K562 (cell line): ENCODE measurements at regions not wholly inside any gene's neighbourhood (a gene's known extent, or its start where the extent isn't known, plus 50 kb on each side); places are given as distances from the start of the nearest gene placed in this dataset.

ENCODE experiments used
- ATAC-seq: fragments of 200-7000 bp; cut with Tn5 transposase; 3 replicates; pipeline ENCODE4 v1.9.1; 2020; ENCODE audit warnings: moderate library complexity
- BruUV-seq: library from RNA; stranded (reverse); fragments of 400-500 nt; replicated peaks from 2 replicates; lab custom pipeline; 2021; lab: Mats Ljungman, UMichigan
- CTCF ChIA-PET: fragments of 300-600 bp; formaldehyde crosslinking; extraction: SDS; loops from one replicate; lab custom pipeline; 2021; ENCODE audit warnings: low intra/inter-chr PET ratio; lab: Yijun Ruan, JAX
- POLR2A ChIA-PET: fragments of 300-600, 350-650 bp; sonication (Branson Sonifier 250); formaldehyde crosslinking; extraction: SDS; loops from one replicate; lab custom pipeline; 2021; ENCODE audit warnings: antibody characterized with exemption, inconsistent platforms; lab: Yijun Ruan, JAX
- DNase-seq, 4 experiments: peaks; one replicate each; pipeline versions ENCODE4 v3.0.0 to v3.0.0-alpha.2; 2011 to 2018; ENCODE audit warnings: low spot score in 3 of 4, mixed read lengths in 3 of 4; ENCODE audit errors: extremely low read depth in 1 of 4
- FAIRE-seq: peaks from 2 replicates; lab custom pipeline; 2011; peaks lifted over from hg19 to GRCh38; lab: Jason Lieb, UNC
- H2AFZ ChIP-seq: 2 replicates; pipeline ENCODE4 v1.6.0; 2011; ENCODE audit warnings: low read depth, low read length, control low read depth, inconsistent platforms
- H3K27ac ChIP-seq: fragments of 200-600 bp; 3 replicates; pipeline ENCODE4 v1.8.0; 2011; ENCODE audit warnings: low read depth, mild to moderate bottlenecking, control low read depth, inconsistent platforms, low read length, moderate library complexity, mixed read lengths; ENCODE audit errors: extremely low read depth
- H3K27me3 ChIP-seq, 2 experiments: fragments of 300-600 bp in 1 of 2; 2 replicates in 1 of 2; 3 replicates in 1 of 2; pipeline versions ENCODE4 v1.6.0 to v1.8.0; 2011; ENCODE audit warnings: inconsistent platforms in 2 of 2, low read length in 2 of 2, mild to moderate bottlenecking in 1 of 2, mixed read lengths in 1 of 2, moderate library complexity in 1 of 2; ENCODE audit not compliant: control insufficient read depth in 2 of 2, insufficient read depth in 2 of 2
- H3K36me3 ChIP-seq: fragments of 300-600 bp; 3 replicates; pipeline ENCODE4 v1.8.0; 2011; ENCODE audit warnings: mild to moderate bottlenecking, low read length, inconsistent platforms; ENCODE audit not compliant: control insufficient read depth, insufficient read depth
- H3K4me1 ChIP-seq, 2 experiments: fragments of 200-600 bp in 1 of 2; replicated peaks in 1 of 2; 2 replicates in 1 of 2; 3 replicates in 1 of 2; pipeline versions ENCODE4 v1.5.1 to v1.8.0; 2011; ENCODE audit warnings: inconsistent platforms in 2 of 2, low read length in 2 of 2, mild to moderate bottlenecking in 1 of 2, mixed read lengths in 1 of 2, moderate library complexity in 1 of 2; ENCODE audit not compliant: control insufficient read depth in 2 of 2, insufficient read depth in 2 of 2
- H3K4me2 ChIP-seq: 2 replicates; pipeline ENCODE4 v1.6.1; 2011; ENCODE audit warnings: low read length, control low read depth, inconsistent platforms, mixed read lengths; ENCODE audit not compliant: insufficient read depth
- H3K4me3 ChIP-seq: fragments of 200-600 bp; sonication (generic), shearing (Covaris generic); 2 replicates; pipeline ENCODE4 v1.5.1; 2016; ENCODE audit warnings: control low read depth, inconsistent platforms
- H3K79me2 ChIP-seq: fragments of 200-600 bp; 3 replicates; pipeline ENCODE4 v1.8.0; 2011; ENCODE audit warnings: low read length, inconsistent platforms; ENCODE audit not compliant: control insufficient read depth, insufficient read depth
- H3K9ac ChIP-seq, 2 experiments: 2 replicates each; pipeline versions ENCODE4 v1.6.0 to v1.6.1; 2011; ENCODE audit warnings: low read depth in 2 of 2, low read length in 2 of 2, control low read depth in 1 of 2, inconsistent platforms in 1 of 2, mild to moderate bottlenecking in 1 of 2, mixed read lengths in 1 of 2; ENCODE audit not compliant: insufficient read depth in 1 of 2
- H3K9me1 ChIP-seq: one replicate; pipeline ENCODE4 v1.6.0; 2011; ENCODE audit warnings: inconsistent platforms, mild to moderate bottlenecking, low read length, moderate library complexity; ENCODE audit not compliant: control insufficient read depth, insufficient read depth
- H3K9me3 ChIP-seq: replicated peaks from 2 replicates; pipeline ENCODE4 v1.5.1; 2011; ENCODE audit warnings: low read depth, low read length, inconsistent platforms; ENCODE audit not compliant: control insufficient read depth, insufficient read depth
- H4K20me1 ChIP-seq: replicated peaks from 2 replicates; pipeline ENCODE4 v1.6.1; 2011; ENCODE audit warnings: low read length, inconsistent platforms, mixed read lengths; ENCODE audit not compliant: control insufficient read depth, insufficient read depth
- NELFE ChIP-seq: IDR thresholded peaks from 2 replicates; pipeline ENCODE4 v1.6.1; 2011; ENCODE audit warnings: mild to moderate bottlenecking; ENCODE audit not compliant: insufficient read depth, insufficient read length
- POLR2AphosphoS2 ChIP-seq: IDR thresholded peaks from 2 replicates; pipeline ENCODE4 v1.6.1; 2012; ENCODE audit warnings: low read length, improper control_type of control experiment
- ZNF589 ChIP-seq: fragments of 200-800 bp; sonication (Bioruptor generic); IDR thresholded peaks from 2 replicates; pipeline ENCODE4 v1.6.1; 2016; ENCODE audit warnings: low read depth, missing genetic modification characterization, missing compliant biosample characterization
- WGBS: fragments of 100-300 bp; shearing (Covaris generic); methylation state at CpG from one replicate; pipeline ENCODE4 v1.1.6; 2016; ENCODE audit warnings: low coverage, mixed read lengths; ENCODE audit not compliant: insufficient coverage; ENCODE audit errors: missing lambda C conversion rate; 5-methylcytosine and 5-hydroxymethylcytosine counted together
- in situ Hi-C: fragments of 300-500 bp; cut with MboI; formaldehyde crosslinking; loops from 4 replicates; pipeline ENCODE4 v1.15.0; 2018; ENCODE audit warnings: inconsistent platforms, mixed read lengths
- intact Hi-C: fragments of 100-400 bp; cut with micrococcal nuclease; formaldehyde crosslinking; loops from 2 replicates; pipeline ENCODE4 v1.14.2; 2022
- TF ChIP-seq, protein P1 (sequence below): fragments of 450-650 bp; IDR thresholded peaks from 2 replicates; pipeline ENCODE4 v1.6.1; 2016; ENCODE audit warnings: low read depth, mild to moderate bottlenecking, moderate library complexity
- TF ChIP-seq, protein P2 (sequence below): sonication (generic); formaldehyde crosslinking; IDR thresholded peaks from 2 replicates; pipeline ENCODE4 v1.8.1; 2023; ENCODE audit warnings: mild to moderate bottlenecking, missing genetic modification reagents
- TF ChIP-seq, protein P3 (sequence below): fragments of 450-650 bp; formaldehyde crosslinking; IDR thresholded peaks from 2 replicates; pipeline ENCODE4 v1.4.0; 2020; ENCODE audit warnings: mild to moderate bottlenecking, mixed read lengths

DNA sequence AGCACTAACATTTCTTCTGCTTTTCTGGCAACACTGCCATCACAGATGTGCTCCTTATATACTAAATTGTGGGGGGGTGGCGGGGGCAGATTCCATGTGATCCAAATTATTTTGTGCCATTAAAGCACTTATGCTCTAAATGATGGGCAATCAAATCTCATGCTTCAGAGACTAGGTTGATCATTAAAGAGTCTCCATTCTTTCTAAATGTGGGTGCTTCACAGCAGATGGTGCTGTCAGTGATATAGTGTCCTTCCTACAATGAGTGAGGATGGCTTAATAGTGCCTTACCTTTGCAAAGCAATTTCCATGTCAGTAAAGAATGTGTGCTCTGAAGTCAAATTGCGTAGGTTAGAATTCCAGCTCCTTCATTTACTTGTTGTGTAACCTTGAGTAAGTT, 589.8 kb downstream of the ETS1 start:
- no peaks in the 10 kb centered on the region for H3K9me1 ChIP-seq
- FAIRE-seq (no peak), DNase-seq (no peak), ATAC-seq (no peak)
- no peaks in the 10 kb centered on the region for H3K36me3 ChIP-seq
- intact Hi-C loops (no loop called here), in situ Hi-C loops (no loop called here)
- no peak overlapping the region for H3K4me2 ChIP-seq
- H3K27me3 ChIP-seq, result no peaks in the 10 kb centered on the region
- H2AFZ ChIP-seq, result no peak overlapping the region
- CTCF ChIA-PET, result no interaction called here
- no peaks in the 10 kb centered on the region for H3K4me1 ChIP-seq
- 0% methylated on average over 2 of the region's 2 CpGs for WGBS
- no peaks in the 10 kb centered on the region for H3K9me3 ChIP-seq
- TF ChIP-seq, protein P1, sequence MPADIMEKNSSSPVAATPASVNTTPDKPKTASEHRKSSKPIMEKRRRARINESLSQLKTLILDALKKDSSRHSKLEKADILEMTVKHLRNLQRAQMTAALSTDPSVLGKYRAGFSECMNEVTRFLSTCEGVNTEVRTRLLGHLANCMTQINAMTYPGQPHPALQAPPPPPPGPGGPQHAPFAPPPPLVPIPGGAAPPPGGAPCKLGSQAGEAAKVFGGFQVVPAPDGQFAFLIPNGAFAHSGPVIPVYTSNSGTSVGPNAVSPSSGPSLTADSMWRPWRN, result no peak
- TF ChIP-seq ZNF589 (CRISPR knock-in tag) (no peak), POLR2AphosphoS2 (no peak), NELFE (no peak)
- TF ChIP-seq, protein P2, sequence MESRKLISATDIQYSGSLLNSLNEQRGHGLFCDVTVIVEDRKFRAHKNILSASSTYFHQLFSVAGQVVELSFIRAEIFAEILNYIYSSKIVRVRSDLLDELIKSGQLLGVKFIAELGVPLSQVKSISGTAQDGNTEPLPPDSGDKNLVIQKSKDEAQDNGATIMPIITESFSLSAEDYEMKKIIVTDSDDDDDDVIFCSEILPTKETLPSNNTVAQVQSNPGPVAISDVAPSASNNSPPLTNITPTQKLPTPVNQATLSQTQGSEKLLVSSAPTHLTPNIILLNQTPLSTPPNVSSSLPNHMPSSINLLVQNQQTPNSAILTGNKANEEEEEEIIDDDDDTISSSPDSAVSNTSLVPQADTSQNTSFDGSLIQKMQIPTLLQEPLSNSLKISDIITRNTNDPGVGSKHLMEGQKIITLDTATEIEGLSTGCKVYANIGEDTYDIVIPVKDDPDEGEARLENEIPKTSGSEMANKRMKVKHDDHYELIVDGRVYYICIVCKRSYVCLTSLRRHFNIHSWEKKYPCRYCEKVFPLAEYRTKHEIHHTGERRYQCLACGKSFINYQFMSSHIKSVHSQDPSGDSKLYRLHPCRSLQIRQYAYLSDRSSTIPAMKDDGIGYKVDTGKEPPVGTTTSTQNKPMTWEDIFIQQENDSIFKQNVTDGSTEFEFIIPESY (CRISPR knock-in tag), result no peak
- TF ChIP-seq, protein P3, sequence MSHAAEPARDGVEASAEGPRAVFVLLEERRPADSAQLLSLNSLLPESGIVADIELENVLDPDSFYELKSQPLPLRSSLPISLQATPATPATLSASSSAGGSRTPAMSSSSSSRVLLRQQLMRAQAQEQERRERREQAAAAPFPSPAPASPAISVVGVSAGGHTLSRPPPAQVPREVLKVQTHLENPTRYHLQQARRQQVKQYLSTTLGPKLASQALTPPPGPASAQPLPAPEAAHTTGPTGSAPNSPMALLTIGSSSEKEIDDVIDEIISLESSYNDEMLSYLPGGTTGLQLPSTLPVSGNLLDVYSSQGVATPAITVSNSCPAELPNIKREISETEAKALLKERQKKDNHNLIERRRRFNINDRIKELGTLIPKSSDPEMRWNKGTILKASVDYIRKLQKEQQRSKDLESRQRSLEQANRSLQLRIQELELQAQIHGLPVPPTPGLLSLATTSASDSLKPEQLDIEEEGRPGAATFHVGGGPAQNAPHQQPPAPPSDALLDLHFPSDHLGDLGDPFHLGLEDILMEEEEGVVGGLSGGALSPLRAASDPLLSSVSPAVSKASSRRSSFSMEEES, result no peak
- H3K79me2 ChIP-seq, result no peaks in the 10 kb centered on the region
- H3K9ac ChIP-seq, result no peak overlapping the region
- H3K4me3 ChIP-seq, result no peak overlapping the region
- H3K27ac ChIP-seq, result no peak overlapping the region
- BruUV-seq, result no TSS peak
- POLR2A ChIA-PET, result no interaction called here
- no peaks in the 10 kb centered on the region for H4K20me1 ChIP-seq
